ENCODE measurements at regions not wholly inside any gene's neighbourhood (a gene's known extent, or its start where the extent isn't known, plus 50 kb on each side); places are given as distances from the start of the nearest gene placed in this dataset.
A peak's percentile ranks its signal among the peaks of the same experiment; 100 is the strongest.

DNA sequence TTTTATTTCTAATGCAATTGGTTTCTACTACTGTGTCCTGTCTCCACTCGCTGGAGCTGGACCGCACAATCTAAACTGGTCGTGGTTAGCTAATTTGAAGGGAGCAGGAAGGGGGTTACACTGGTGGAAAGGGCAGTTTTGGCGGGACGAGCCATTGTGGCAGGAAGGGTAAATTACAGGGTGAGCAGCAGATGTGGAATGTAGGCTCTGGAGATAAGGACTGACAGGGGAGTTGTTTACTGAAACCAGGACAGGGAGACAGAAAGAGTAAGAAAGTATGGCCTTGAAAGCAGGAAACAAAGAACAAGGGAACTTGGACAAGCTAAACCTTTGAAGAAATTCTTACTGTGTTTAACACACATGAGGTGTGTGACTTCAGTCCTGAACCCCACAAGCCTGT, 147.8 kb downstream of the ATXN7L3B start:
- TF ChIP-seq, protein P1, sequence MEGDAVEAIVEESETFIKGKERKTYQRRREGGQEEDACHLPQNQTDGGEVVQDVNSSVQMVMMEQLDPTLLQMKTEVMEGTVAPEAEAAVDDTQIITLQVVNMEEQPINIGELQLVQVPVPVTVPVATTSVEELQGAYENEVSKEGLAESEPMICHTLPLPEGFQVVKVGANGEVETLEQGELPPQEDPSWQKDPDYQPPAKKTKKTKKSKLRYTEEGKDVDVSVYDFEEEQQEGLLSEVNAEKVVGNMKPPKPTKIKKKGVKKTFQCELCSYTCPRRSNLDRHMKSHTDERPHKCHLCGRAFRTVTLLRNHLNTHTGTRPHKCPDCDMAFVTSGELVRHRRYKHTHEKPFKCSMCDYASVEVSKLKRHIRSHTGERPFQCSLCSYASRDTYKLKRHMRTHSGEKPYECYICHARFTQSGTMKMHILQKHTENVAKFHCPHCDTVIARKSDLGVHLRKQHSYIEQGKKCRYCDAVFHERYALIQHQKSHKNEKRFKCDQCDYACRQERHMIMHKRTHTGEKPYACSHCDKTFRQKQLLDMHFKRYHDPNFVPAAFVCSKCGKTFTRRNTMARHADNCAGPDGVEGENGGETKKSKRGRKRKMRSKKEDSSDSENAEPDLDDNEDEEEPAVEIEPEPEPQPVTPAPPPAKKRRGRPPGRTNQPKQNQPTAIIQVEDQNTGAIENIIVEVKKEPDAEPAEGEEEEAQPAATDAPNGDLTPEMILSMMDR (IDR thresholded peaks at IDR 0.05), result no peak
- no peak overlapping the region for H3K4me3 ChIP-seq
- H3K27ac ChIP-seq, result no peak overlapping the region
- no peak for DNase-seq (ENCODE audit: low spot score)
- no peaks in the 10 kb centered on the region for H3K9me3 ChIP-seq
- no peaks in the 10 kb centered on the region for H3K27me3 ChIP-seq
- H3K4me1 ChIP-seq, result no peaks in the 10 kb centered on the region
- H3K36me3 ChIP-seq, result no peaks in the 10 kb centered on the region

DNA sequence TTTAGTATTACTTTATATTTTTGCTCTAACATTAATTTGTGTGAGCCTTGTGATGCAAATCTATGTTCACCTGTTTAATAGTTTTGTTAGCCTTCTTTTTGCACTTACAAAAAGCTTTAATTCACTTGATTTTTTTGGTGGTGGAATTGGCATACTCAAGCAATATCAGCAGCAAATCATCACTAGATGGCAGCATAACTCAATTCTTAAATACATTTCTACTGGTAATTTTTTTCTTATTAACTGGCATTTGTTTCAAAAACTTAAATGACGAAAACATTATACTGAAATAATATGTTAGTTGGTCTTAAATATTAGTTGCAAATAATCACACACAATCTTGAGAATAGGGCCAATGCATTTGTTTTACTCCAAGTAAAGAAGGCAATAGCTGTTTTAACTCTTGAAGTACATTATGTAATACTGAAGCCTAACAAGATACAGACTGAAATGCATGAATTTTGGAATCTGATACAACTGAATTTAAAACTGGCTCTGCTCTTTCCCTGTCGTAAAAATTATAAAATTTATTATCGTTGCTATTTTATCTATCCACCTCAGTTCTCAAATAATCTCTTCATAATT, 151.5 kb downstream of the ATXN7L3B start:
- no peaks in the 10 kb centered on the region for H3K4me1 ChIP-seq
- H3K4me3 ChIP-seq, result no peak overlapping the region

DNA sequence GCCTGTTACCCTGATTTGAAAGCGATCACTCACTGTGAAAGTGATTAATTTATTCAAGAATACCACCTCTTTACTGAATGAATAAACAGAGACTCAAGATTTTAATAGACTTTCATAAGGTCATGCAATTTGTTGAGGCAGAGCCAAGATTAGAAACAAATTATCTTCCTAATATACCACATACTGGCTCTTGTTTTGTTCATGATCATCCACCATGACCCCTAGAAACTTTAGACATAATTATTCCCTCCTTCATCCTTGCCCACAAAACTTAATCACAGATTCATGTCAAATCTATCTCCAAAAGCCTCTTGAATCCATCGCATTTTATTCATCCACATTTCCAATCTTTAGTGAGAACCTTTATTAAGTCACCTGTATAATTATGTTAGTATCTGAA, 152.3 kb downstream of the ATXN7L3B start:
- Histone ChIP-seq H3K27me3 (no peaks in the 10 kb centered on the region), H3K4me1 (no peaks in the 10 kb centered on the region), H3K36me3 (no peaks in the 10 kb centered on the region), H3K27ac (no peak overlapping the region), H3K4me3 (no peak overlapping the region), H3K9me3 (no peaks in the 10 kb centered on the region)
- TF ChIP-seq, protein P1 (IDR thresholded peaks at IDR 0.05), result no peak
- DNase-seq (ENCODE audit: low spot score), result no peak

More for the DNA sequence above, 151.5 kb downstream of the ATXN7L3B start:
- Histone ChIP-seq H3K27me3 (no peaks in the 10 kb centered on the region), H3K27ac (no peak overlapping the region), H3K9me3 (no peaks in the 10 kb centered on the region), H3K36me3 (no peaks in the 10 kb centered on the region)
- TF ChIP-seq, protein P1 (IDR thresholded peaks at IDR 0.05), result peak in 1 of 2 donors; percentile 65
- DNase-seq (ENCODE audit: low spot score), result no peak

DNA sequence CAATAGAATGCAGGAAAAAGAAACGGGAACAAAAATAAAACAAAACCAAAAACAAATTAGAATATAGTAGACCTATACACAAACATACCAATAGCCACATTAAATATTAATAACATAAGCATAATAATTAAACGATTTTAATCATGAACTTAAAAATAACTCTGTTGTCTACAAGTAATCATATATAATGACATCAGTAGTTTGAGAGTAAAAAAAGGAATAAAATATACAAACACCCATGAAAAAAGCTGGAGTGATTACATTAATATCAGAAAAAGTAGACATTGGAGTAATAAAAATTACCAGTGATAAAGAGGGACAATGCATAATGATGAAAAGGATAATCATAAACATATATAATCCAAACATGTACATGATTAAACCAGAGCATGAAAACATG, 181.8 kb downstream of the ATXN7L3B start:
- Histone ChIP-seq H3K27ac (no peak overlapping the region), H3K27me3 (no peaks in the 10 kb centered on the region)

DNA sequence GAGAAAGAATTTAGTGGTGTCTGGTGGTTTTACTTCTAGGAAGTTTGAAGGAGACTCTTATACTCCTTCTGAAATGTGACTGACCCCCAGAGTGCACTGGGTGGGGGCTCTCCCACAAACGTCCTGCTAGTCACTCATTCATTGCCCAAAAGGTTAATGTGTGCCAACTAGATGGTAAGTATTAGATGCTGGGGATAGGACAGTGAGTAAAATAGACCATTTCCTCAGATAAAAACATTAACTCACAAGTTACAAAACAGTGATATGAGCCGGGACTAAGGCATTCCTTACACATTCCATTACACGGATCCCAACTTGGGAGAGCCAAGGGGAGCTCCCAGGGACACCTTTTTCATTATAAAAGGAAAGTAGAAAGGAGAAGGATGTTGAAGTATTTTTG, 185.1 kb downstream of the ATXN7L3B start:
- no peak for DNase-seq (ENCODE audit: low spot score)
- no peak overlapping the region for H3K4me3 ChIP-seq
- TF ChIP-seq, protein P1 (IDR thresholded peaks at IDR 0.05), result no peak
- H3K27ac ChIP-seq, result no peak overlapping the region
- H3K27me3 ChIP-seq, result no peaks in the 10 kb centered on the region
- no peaks in the 10 kb centered on the region for H3K36me3 ChIP-seq
- no peaks in the 10 kb centered on the region for H3K9me3 ChIP-seq
- no peaks in the 10 kb centered on the region for H3K4me1 ChIP-seq

More for the DNA sequence above, 181.8 kb downstream of the ATXN7L3B start:
- H3K4me3 ChIP-seq, result no peak overlapping the region
- TF ChIP-seq, protein P1 (IDR thresholded peaks at IDR 0.05), result no peak
- no peaks in the 10 kb centered on the region for H3K4me1 ChIP-seq
- DNase-seq (ENCODE audit: low spot score), result no peak
- no peaks in the 10 kb centered on the region for H3K36me3 ChIP-seq
- no peaks in the 10 kb centered on the region for H3K9me3 ChIP-seq

DNA sequence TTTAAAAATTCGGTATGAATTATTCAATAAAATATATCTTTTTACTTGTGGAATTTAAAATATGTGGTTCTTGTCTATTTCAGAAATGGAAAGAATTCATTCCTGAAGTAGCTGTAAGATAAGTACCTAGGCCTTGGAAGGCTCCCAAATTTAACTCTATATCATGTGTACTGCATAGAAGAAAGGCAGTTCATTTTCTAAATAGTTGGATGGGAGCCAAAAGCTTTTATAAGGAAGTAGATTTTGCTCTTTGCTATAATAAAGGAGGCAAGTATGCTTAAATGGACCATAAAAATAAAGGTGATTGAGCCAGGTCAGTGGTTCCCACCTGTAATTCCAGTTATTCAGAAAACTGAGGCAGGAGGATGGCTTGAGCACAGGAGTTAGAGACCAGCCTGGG, 187.5 kb downstream of the ATXN7L3B start:
- no peaks in the 10 kb centered on the region for H3K27me3 ChIP-seq
- no peak for DNase-seq (ENCODE audit: low spot score)
- no peak overlapping the region for H3K27ac ChIP-seq
- H3K4me1 ChIP-seq, result no peaks in the 10 kb centered on the region
- TF ChIP-seq, protein P1 (IDR thresholded peaks at IDR 0.05), result no peak
- H3K9me3 ChIP-seq, result no peaks in the 10 kb centered on the region
- no peaks in the 10 kb centered on the region for H3K36me3 ChIP-seq
- H3K4me3 ChIP-seq, result no peak overlapping the region

Data from right atrium auricular region (tissue), 2 donors.